Esophagus muscularis mucosa (tissue), 4 donors: ENCODE measurements at regions not wholly inside any gene's neighbourhood (a gene's known extent, or its start where the extent isn't known, plus 50 kb on each side); places are given as distances from the start of the nearest gene placed in this dataset.

ENCODE experiments used
- DNase-seq: peaks from one replicate; pipeline ENCODE4 v3.0.0-alpha.2; 2017; ENCODE audit errors: extremely low spot score
- H3K27ac ChIP-seq, 4 donors: fragments of 200-600 bp; sonication (generic); replicated peaks in 1 of 4; 1 replicate in 3 of 4; 2 replicates in 1 of 4; pipeline ENCODE4 v1.5.1; 2016 to 2019; ENCODE audit warnings: mild to moderate bottlenecking in 1 of 4
- H3K27me3 ChIP-seq, 4 donors: fragments of 200-600 bp; sonication (generic); one replicate each; pipeline versions ENCODE4 v1.5.1 to v1.6.0; 2016 to 2019
- H3K36me3 ChIP-seq, 4 donors: fragments of 200-600 bp; sonication (generic); one replicate each; pipeline ENCODE4 v1.5.1; 2016 to 2019
- H3K4me1 ChIP-seq, 4 donors: fragments of 200-600 bp; sonication (generic); one replicate each; pipeline ENCODE4 v1.5.1; 2016 to 2019
- H3K4me3 ChIP-seq, 4 donors: fragments of 200-600 bp; sonication (generic); 1 replicate in 2 of 4; 2 replicates in 2 of 4; pipeline ENCODE4 v1.5.1; 2016 to 2019; ENCODE audit warnings: mild to moderate bottlenecking in 4 of 4, moderate library complexity in 1 of 4
- H3K9me3 ChIP-seq, 4 donors: fragments of 200-600 bp; sonication (generic); 1 replicate in 3 of 4; 2 replicates in 1 of 4; pipeline ENCODE4 v1.5.1; 2016 to 2019
- CTCF ChIP-seq, 3 experiments: fragments of 200-600 bp in 2 of 3; fragments of 450-650 bp in 1 of 3; sonication (generic) in 2 of 3; IDR thresholded peaks; one replicate each; pipeline ENCODE4 v1.5.1; 2017 to 2019; ENCODE audit warnings: antibody characterized with exemption in 3 of 3, mild to moderate bottlenecking in 2 of 3, moderate library complexity in 1 of 3
- EP300 ChIP-seq: sonication (generic); formaldehyde crosslinking; IDR thresholded peaks from one replicate; pipeline ENCODE4 v1.6.1; 2017; ENCODE audit warnings: antibody characterized with exemption
- POLR2A ChIP-seq: fragments of 450-650 bp; IDR thresholded peaks from one replicate; pipeline ENCODE4 v1.6.1; 2017; ENCODE audit warnings: antibody characterized with exemption, moderate library complexity, mild to moderate bottlenecking, low read depth
- POLR2AphosphoS5 ChIP-seq, 2 donors: sonication (generic); formaldehyde crosslinking; IDR thresholded peaks; one replicate each; pipeline ENCODE4 v1.6.1; 2017; ENCODE audit warnings: antibody characterized with exemption in 2 of 2
- WGBS: methylation state at CpG from one replicate; pipeline ENCODE4 v1.1.5; 2018; 5-methylcytosine and 5-hydroxymethylcytosine counted together
- intact Hi-C: fragments of 100-400 bp; cut with DNase I; formaldehyde crosslinking; loops from one replicate; pipeline ENCODE4 v1.15.1; 2023

GRCh38 chr2:88269836-88270235 lies 99.7 kb downstream of the THNSL2 start:
- Histone ChIP-seq H3K4me1 (peaks cover 0 to 5% (median 2%) of the 10 kb centered on the region in 4 donors), H3K27me3 (no peaks in the 10 kb centered on the region), H3K27ac (no peak overlapping the region), H3K36me3 (no peaks in the 10 kb centered on the region), H3K4me3 (no peak overlapping the region), H3K9me3 (no peaks in the 10 kb centered on the region)
- intact Hi-C loops = no loop called here
- no peak for TF ChIP-seq EP300
- no peak for TF ChIP-seq POLR2A
- TF ChIP-seq POLR2AphosphoS5 (IDR thresholded peaks at IDR 0.05) = no peak
- no peak for TF ChIP-seq CTCF (IDR thresholded peaks at IDR 0.05)
- 82% methylated on average over 5 of the region's 5 CpGs for WGBS
- DNase-seq = no peak

GRCh38 chr2:88265352-88266303 lies 95.5 kb downstream of the THNSL2 start:
- H3K4me1 ChIP-seq = peaks cover 0 to 5% (median 2%) of the 10 kb centered on the region in 4 donors
- H3K9me3 ChIP-seq = no peaks in the 10 kb centered on the region
- no peak overlapping the region for H3K27ac ChIP-seq
- no peak for DNase-seq
- H3K36me3 ChIP-seq = no peaks in the 10 kb centered on the region
- no peaks in the 10 kb centered on the region for H3K27me3 ChIP-seq
- intact Hi-C loops = no loop called here
- WGBS = 46% methylated on average over 8 of the region's 8 CpGs
- no peak overlapping the region for H3K4me3 ChIP-seq
- TF ChIP-seq EP300 (no peak), POLR2A (no peak), POLR2AphosphoS5 (IDR thresholded peaks at IDR 0.05) (no peak), CTCF (IDR thresholded peaks at IDR 0.05) (no peak)

- Histone ChIP-seq H3K4me3 (no peak overlapping the region), H3K27me3 (no peaks in the 10 kb centered on the region), H3K9me3 (no peaks in the 10 kb centered on the region), H3K27ac (no peak overlapping the region), H3K36me3 (no peaks in the 10 kb centered on the region), H3K4me1 (peaks cover 0 to 5% (median 2%) of the 10 kb centered on the region in 4 donors)
- intact Hi-C loops = no loop called here
- TF ChIP-seq POLR2A (no peak), EP300 (no peak), POLR2AphosphoS5 (IDR thresholded peaks at IDR 0.05) (no peak), CTCF (IDR thresholded peaks at IDR 0.05) (no peak)
- WGBS = 87% methylated on average over 5 of the region's 5 CpGs
- no peak for DNase-seq
Measured at GRCh38 chr2:88263861-88264260, 93.7 kb downstream of the THNSL2 start.

GRCh38 chr2:88261725-88262124 lies 91.6 kb downstream of the THNSL2 start:
- Histone ChIP-seq H3K27ac (no peak overlapping the region), H3K4me3 (no peak overlapping the region), H3K36me3 (no peaks in the 10 kb centered on the region), H3K27me3 (peaks cover 0 to 8% (median 0%) of the 10 kb centered on the region in 4 donors), H3K9me3 (no peaks in the 10 kb centered on the region), H3K4me1 (peaks cover 0 to 5% (median 2%) of the 10 kb centered on the region in 4 donors)
- 56% methylated on average over 4 of the region's 4 CpGs for WGBS
- TF ChIP-seq EP300 = no peak
- no peak for TF ChIP-seq CTCF (IDR thresholded peaks at IDR 0.05)
- TF ChIP-seq POLR2AphosphoS5 (IDR thresholded peaks at IDR 0.05) = no peak
- no peak for DNase-seq
- intact Hi-C loops = no loop called here
